Non-pigmented ciliary epithelial cell (primary cell): ENCODE measurements at regions not wholly inside any gene's neighbourhood (a gene's known extent, or its start where the extent isn't known, plus 50 kb on each side); places are given as distances from the start of the nearest gene placed in this dataset.
A peak's percentile ranks its signal among the peaks of the same experiment; 100 is the strongest.

Experiments used
- DNase-seq: peaks from one replicate; pipeline ENCODE4 v3.0.0-alpha.2; 2010; ENCODE audit warnings: low read depth

GRCh38 chr16:86747761-86748160, 169.4 kb downstream of the FOXL1 start:
- no peak for DNase-seq

- no peak for DNase-seq
Observed at GRCh38 chr16:86748652-86749051, 170.3 kb downstream of the FOXL1 start.

- peak; percentile 57 for DNase-seq
Observed at GRCh38 chr16:86751076-86752030, 173.0 kb downstream of the FOXL1 start.

GRCh38 chr16:86752582-86753175, 174.3 kb downstream of the FOXL1 start:
- DNase-seq = no peak

- DNase-seq = no peak
Observed at GRCh38 chr16:86753399-86753798, 175.1 kb downstream of the FOXL1 start.

- DNase-seq = no peak
Observed at GRCh38 chr16:86755571-86756006, 177.2 kb downstream of the FOXL1 start.

- no peak for DNase-seq
Observed at GRCh38 chr16:86756882-86757703, 178.7 kb downstream of the FOXL1 start.

- no peak for DNase-seq
Observed at GRCh38 chr16:86757704-86758040, 179.3 kb downstream of the FOXL1 start.

- DNase-seq = no peak
Observed at GRCh38 chr16:86758932-86759331, 180.6 kb downstream of the FOXL1 start.

- no peak for DNase-seq
Observed at GRCh38 chr16:86761111-86762031, 183.0 kb downstream of the FOXL1 start.

- DNase-seq = no peak
Observed at GRCh38 chr16:86762095-86762494, 183.7 kb downstream of the FOXL1 start.

GRCh38 chr16:86763819-86764218, 185.5 kb downstream of the FOXL1 start:
- no peak for DNase-seq

- no peak for DNase-seq
Observed at GRCh38 chr16:86764551-86764950, 186.2 kb downstream of the FOXL1 start.

- DNase-seq = no peak
Observed at GRCh38 chr16:86765389-86766026, 187.2 kb downstream of the FOXL1 start.

GRCh38 chr16:86766700-86767099, 188.4 kb downstream of the FOXL1 start:
- DNase-seq = no peak

- DNase-seq = no peak
Observed at GRCh38 chr16:86768228-86768791, 190.0 kb downstream of the FOXL1 start.

- no peak for DNase-seq
Observed at GRCh38 chr16:86768999-86769398, 190.7 kb downstream of the FOXL1 start.

- peak; percentile 24 for DNase-seq
Observed at GRCh38 chr16:86771506-86772460, 193.4 kb downstream of the FOXL1 start.

GRCh38 chr16:86772671-86773353, 194.5 kb downstream of the FOXL1 start:
- DNase-seq = peak; percentile 61
